Immature natural killer cell (primary cell): ENCODE measurements at regions not wholly inside any gene's neighbourhood (a gene's known extent, or its start where the extent isn't known, plus 50 kb on each side); places are given as distances from the start of the nearest gene placed in this dataset.

ENCODE experiments used
- DNase-seq, 3 donors: peaks; one replicate each; pipeline ENCODE4 v3.0.0; 2022; ENCODE audit warnings: mixed read lengths in 1 of 3
- H3K27ac Mint-ChIP-seq, 6 donors: one replicate each; pipeline ENCODE4 v1.8.0; 2020; ENCODE audit warnings: mixed read lengths in 6 of 6, mild to moderate bottlenecking in 5 of 6, inconsistent platforms in 4 of 6, moderate library complexity in 3 of 6
- H3K27me3 Mint-ChIP-seq, 3 donors: one replicate each; pipeline ENCODE4 v1.8.0; 2020 to 2021; ENCODE audit warnings: low read depth in 3 of 3, mild to moderate bottlenecking in 3 of 3, mixed read lengths in 3 of 3, moderate library complexity in 3 of 3, inconsistent platforms in 1 of 3
- H3K36me3 Mint-ChIP-seq, 3 donors: one replicate each; pipeline ENCODE4 v1.8.0; 2020; ENCODE audit warnings: mixed read lengths in 3 of 3, inconsistent platforms in 2 of 3, mild to moderate bottlenecking in 2 of 3
- H3K4me1 Mint-ChIP-seq, 2 donors: one replicate each; pipeline ENCODE4 v1.8.0; 2020; ENCODE audit warnings: inconsistent platforms in 2 of 2, mild to moderate bottlenecking in 2 of 2, mixed read lengths in 2 of 2, moderate library complexity in 1 of 2
- H3K4me3 Mint-ChIP-seq, 5 donors: one replicate each; pipeline ENCODE4 v1.8.0; 2020; ENCODE audit warnings: mild to moderate bottlenecking in 5 of 5, mixed read lengths in 5 of 5, inconsistent platforms in 3 of 5, moderate library complexity in 3 of 5
- H3K9me3 Mint-ChIP-seq, 6 donors: one replicate each; pipeline ENCODE4 v1.8.0; 2020; ENCODE audit warnings: mild to moderate bottlenecking in 6 of 6, mixed read lengths in 6 of 6, inconsistent platforms in 4 of 6, moderate library complexity in 3 of 6

DNA sequence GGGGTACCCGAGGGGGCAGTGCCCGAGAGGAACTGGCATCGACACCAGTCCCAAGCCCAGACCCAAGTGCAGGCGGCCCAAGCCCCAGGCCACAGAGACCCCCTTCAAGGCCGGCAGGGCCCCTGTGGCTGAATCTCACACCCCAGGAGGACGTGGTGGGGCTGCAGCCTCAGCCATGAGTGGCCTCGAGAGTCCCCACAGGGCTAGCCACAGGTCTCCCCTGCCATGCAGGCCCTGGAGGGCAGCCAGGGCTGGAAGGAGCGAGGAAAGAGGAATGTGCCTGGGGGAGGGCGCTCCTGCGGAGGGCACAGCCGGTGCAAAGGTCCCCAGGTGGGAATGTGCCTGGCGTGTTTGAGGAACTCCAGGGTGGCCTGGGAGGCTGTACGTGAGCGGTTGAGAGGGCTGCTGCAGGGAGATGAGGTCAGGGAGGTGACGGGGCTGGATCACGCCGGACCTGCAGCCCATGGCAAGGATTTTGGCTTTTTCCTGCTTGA, 86.1 kb downstream of the NCOR2 start:
- Mint-ChIP-seq H3K4me3 (peak overlapping the region in 2 of 5 donors; percentile 4 to 14), H3K4me1 (peaks cover 31 to 34% of the 10 kb centered on the region in 2 donors), H3K9me3 (no peaks in the 10 kb centered on the region), H3K27me3 (peaks cover 0 to 5% (median 2%) of the 10 kb centered on the region in 3 donors), H3K36me3 (peaks cover 13 to 36% (median 27%) of the 10 kb centered on the region in 3 donors), H3K27ac (peak overlapping the region in 3 of 6 donors; percentile 0 to 66 (median 60))
- DNase-seq = no peak

DNA sequence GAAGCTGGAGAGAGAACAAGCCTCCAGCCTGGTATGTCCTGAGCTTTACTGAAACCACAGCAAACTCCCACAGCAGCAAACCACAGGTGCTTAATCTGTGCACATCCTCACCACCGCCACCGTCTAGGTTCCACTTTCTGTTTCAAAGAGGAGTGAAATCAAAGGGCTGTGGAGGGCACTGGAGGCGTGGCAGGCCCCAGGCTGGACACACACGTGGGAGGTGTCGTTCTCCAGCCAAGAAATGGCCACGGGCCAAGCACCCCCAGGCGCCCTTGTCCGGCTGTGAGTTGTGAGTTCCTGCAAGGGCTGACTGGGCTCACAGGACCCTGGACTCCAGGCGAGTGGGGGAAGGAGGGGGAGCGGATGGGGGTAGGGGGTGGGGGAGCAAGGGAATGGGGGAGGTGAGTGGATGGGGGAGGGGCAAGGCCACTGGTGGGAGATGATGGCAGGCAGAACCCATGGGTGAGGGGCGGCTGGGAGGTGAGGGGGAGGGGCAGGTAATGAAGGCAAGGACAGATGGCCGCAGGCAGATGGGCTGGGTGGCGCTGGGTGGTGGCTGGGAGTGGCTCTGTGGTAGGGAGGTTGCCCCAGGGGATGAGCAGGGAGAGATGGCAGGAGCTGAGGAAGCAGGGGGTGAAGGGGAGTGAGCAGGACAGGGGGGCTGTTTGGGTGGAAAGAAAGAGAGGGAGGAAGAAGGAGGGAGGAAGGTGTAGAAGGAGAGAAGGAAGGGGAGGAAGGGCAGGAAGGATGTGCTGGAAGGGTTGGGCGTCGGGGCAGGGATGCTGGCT, 86.7 kb downstream of the NCOR2 start:
- peaks cover 31 to 34% of the 10 kb centered on the region in 2 donors for H3K4me1 Mint-ChIP-seq
- peak overlapping the region; percentile 42 to 61 (median 48) for H3K4me3 Mint-ChIP-seq
- peaks cover 13 to 38% (median 30%) of the 10 kb centered on the region in 3 donors for H3K36me3 Mint-ChIP-seq
- peaks cover 0 to 5% (median 2%) of the 10 kb centered on the region in 3 donors for H3K27me3 Mint-ChIP-seq
- H3K27ac Mint-ChIP-seq = peak overlapping the region in 4 of 6 donors; percentile 53 to 78 (median 64)
- peak; percentile 65 to 73 (median 71) for DNase-seq
- H3K9me3 Mint-ChIP-seq = no peaks in the 10 kb centered on the region

DNA sequence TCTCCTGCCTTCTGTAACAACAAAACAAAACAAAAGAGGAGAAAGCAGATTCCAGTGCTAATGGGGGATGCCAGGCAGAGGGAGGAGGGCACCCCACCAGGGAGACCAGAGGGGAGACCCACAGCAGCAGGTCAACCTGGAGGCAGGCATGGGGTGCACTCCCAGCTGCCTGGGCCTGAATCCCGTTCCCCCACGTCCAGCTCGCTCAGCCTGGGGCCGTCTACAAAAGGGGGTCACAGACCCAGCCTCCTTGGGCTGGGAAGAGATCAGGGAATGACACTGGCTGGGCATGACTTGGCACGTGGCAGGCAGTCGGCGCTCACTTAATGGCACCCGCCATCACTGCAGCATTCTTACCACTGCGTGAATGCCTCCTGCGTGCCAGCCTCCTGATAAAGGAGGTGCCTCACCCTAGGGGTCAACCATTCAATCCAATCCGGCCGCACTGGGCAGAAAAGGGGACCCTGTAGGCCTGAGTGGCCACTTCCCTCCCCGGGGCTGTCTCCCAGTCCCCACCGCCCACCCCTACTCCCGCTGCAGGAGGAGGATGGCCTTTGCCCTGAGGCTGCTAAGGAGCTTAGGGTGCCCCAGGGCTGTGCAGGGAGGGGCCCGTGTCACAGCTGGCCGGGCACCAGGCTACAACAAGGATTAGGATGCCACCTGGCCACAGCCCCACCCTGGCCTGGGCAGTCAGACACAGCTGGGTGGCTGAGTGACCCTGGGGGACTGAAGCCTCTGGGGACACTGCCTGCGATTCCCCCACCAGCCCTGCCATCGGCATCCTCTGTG, 87.5 kb downstream of the NCOR2 start:
- H3K9me3 Mint-ChIP-seq = no peaks in the 10 kb centered on the region
- H3K27ac Mint-ChIP-seq = peak overlapping the region in 4 of 6 donors; percentile 53 to 78 (median 66)
- peak overlapping the region; percentile 25 to 61 (median 48) for H3K4me3 Mint-ChIP-seq
- peaks cover 29 to 34% of the 10 kb centered on the region in 2 donors for H3K4me1 Mint-ChIP-seq
- no peak for DNase-seq
- H3K27me3 Mint-ChIP-seq = peaks cover 0 to 5% (median 2%) of the 10 kb centered on the region in 3 donors
- H3K36me3 Mint-ChIP-seq = peaks cover 13 to 38% (median 26%) of the 10 kb centered on the region in 3 donors

DNA sequence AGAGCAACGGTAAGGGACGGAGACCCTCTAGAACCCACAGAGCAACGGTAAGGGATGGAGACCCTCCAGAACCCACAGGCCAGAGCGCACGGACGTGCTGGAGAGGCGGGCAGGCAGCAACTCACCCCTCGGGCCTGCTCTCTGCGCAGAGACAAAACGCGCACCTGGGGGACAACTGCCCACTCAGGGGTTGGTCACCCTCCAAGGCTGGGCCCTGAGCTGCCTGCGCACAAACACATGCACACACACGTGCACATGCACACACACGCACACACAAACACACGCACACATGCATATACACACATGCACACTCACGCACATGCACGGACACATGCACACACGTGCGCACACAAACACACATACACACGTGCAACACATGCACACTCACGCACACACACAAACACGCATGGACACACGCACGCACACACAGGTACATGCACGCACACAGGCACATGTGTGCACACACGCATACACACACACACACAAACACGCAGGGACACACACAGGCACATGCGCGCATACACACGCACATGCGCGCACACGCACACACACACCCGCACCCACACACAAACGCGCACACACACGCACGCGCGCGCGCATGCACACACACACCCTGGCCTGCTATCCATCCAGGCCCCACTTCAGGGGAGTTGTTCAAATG, 88.3 kb downstream of the NCOR2 start:
- Mint-ChIP-seq H3K9me3 (no peaks in the 10 kb centered on the region), H3K27me3 (peaks cover 0 to 6% (median 5%) of the 10 kb centered on the region in 3 donors), H3K4me1 (peaks cover 29 to 31% of the 10 kb centered on the region in 2 donors), H3K4me3 (no peak overlapping the region), H3K36me3 (peaks cover 17 to 39% (median 30%) of the 10 kb centered on the region in 3 donors), H3K27ac (peak overlapping the region in 3 of 6 donors; percentile 6 to 76 (median 54))
- no peak for DNase-seq

DNA sequence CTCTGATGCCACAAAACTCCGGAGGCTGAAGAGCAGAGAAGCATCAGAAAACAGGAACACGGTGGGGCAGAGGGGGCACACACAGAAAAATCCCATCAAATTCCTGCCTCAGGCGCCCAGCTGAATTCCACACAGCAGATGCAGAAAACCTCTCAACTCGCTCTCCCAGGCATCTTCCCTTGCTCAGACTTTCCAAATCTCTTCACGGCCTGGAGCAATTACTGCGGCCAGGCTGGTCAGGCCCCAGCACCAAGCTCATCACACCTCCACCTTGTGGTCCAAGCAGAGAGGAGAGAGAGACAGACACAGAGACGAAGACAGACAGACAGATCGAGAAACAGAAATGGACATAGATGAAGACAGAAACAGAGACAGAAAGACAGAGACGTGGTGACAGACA, 89.0 kb downstream of the NCOR2 start:
- Mint-ChIP-seq H3K4me1 (peaks cover 29% of the 10 kb centered on the region in 2 donors), H3K27ac (peak overlapping the region in 2 of 6 donors; percentile 29 to 53), H3K9me3 (peaks cover 0 to 2% (median 0%) of the 10 kb centered on the region in 6 donors), H3K36me3 (peaks cover 24 to 43% (median 37%) of the 10 kb centered on the region in 3 donors), H3K4me3 (no peak overlapping the region), H3K27me3 (peaks cover 0 to 7% (median 6%) of the 10 kb centered on the region in 3 donors)
- DNase-seq = no peak

DNA sequence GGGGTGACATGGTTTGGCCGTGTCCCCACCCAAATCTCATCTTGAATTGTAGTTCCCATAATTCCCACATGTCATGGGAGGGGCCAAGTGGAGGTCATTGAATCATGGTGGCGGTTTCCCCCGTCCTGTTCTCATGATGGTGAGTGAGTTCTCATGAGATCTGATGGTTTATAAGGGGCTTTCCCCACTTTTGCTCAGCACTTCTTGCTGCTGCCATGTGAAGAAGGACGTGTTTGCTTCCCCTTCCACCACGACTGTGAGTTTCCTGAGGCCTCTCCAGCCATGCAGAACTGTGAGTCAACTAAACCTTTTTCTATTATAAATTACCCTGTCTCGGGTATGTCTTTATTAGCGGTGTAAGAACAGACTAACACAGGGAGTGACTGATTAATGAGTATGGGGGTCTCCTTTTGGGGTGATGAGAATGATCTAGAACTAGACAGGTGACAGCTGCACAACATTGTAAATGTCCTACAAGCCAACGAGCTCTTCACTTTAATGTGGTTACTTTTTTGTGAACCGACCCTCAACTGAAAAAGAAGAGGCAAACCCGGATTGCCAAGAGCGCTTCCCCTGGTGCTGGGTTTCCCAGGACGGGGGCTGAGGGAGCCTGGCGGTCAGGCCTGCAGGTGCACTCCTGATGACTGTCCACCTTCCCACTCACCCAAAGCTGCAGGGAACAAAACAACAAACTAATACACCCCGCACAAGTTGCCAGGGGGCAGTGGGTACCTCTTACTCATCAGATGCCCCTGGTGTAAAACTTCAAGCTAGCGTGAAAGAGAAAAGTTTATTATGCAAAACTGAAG, 90.1 kb downstream of the NCOR2 start:
- peaks cover 28 to 29% of the 10 kb centered on the region in 2 donors for H3K4me1 Mint-ChIP-seq
- H3K27me3 Mint-ChIP-seq = peaks cover 0 to 7% (median 6%) of the 10 kb centered on the region in 3 donors
- H3K4me3 Mint-ChIP-seq = no peak overlapping the region
- peaks cover 0 to 2% (median 0%) of the 10 kb centered on the region in 6 donors for H3K9me3 Mint-ChIP-seq
- no peak overlapping the region for H3K27ac Mint-ChIP-seq
- peaks cover 31 to 53% (median 41%) of the 10 kb centered on the region in 3 donors for H3K36me3 Mint-ChIP-seq
- DNase-seq = no peak

DNA sequence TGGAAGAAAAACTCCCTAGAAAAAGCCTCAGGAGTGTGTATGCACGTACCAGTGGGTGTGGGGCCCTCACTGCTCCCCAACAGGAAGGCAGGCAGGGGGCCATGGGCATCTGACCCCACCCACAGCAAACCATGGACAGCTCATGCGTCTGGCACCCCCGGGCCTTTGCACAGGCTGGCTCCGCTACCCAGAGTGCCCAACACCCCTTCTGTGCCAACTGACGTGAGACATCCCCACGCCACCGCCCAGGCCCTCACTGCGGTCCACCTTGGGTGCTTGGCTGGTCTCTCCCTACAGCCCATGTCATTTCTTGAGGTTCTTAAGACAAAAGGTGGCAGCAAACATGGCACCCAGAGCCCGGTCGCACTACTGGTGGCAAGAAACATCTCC, 91.4 kb downstream of the NCOR2 start:
- H3K4me1 Mint-ChIP-seq = peaks cover 18 to 22% of the 10 kb centered on the region in 2 donors
- H3K36me3 Mint-ChIP-seq = peaks cover 32 to 55% (median 43%) of the 10 kb centered on the region in 3 donors
- no peak overlapping the region for H3K27ac Mint-ChIP-seq
- peaks cover 0 to 2% (median 0%) of the 10 kb centered on the region in 6 donors for H3K9me3 Mint-ChIP-seq
- DNase-seq = no peak
- H3K4me3 Mint-ChIP-seq = no peak overlapping the region
- peaks cover 0 to 9% (median 7%) of the 10 kb centered on the region in 3 donors for H3K27me3 Mint-ChIP-seq

DNA sequence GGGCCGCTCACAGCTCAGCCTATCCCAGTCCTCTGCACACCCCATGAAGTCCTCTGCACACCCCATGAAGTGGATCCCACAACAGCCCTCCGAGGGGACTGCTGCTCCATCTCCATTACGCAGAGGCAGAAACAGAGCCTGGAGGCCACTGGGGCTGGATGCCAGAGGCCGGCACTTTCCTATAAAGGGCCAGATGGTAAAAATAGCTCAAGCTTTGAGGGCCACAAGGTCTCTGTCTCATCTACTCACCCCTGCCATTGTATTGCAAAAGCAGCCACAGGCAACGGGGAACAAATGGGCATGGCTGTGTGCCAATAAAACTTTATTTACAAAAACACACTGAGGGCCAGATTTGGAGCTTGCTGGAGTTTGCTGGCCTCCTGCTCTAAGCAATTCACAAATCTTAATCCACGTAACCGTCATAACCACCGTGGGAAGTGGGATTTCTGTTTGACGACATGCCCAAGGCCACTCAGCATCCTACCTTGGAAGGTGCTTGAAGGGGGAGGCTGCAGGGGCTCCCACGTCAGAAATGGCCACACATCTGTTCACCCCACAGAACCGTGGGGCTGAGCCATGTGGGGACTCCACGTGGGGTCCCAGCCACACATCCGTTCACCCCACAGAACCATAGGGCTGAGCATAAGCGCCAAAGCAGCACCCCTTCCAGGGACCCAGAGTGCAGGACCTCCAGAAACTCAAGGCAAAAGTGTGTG, 92.0 kb downstream of the NCOR2 start:
- Mint-ChIP-seq H3K36me3 (peaks cover 32 to 56% (median 45%) of the 10 kb centered on the region in 3 donors), H3K4me3 (no peak overlapping the region), H3K9me3 (peaks cover 0 to 2% (median 0%) of the 10 kb centered on the region in 6 donors)

DNA sequence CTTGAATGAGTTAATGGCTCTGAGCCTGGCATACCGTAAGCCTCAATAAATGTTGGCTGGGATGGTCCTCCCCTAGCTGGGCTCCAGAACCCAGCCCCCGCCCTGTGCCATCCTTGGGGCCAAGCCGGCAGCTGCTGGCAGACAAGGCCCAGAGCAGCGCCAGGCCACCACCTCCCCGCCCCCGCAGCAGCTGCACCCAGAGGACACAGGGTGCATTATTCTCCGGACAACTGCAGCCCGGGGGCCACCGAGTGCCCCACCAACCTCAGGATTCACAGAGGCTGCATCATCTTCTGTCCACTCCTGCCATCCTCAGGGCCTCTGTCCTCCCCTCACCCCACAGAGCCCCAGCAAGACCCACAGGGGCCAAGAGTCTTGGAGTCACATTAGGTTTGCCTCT, 92.7 kb downstream of the NCOR2 start:
- peaks cover 32 to 60% (median 49%) of the 10 kb centered on the region in 3 donors for H3K36me3 Mint-ChIP-seq
- H3K9me3 Mint-ChIP-seq = peaks cover 0 to 2% (median 0%) of the 10 kb centered on the region in 6 donors
- peaks cover 15% of the 10 kb centered on the region in 2 donors for H3K4me1 Mint-ChIP-seq
- no peak overlapping the region for H3K4me3 Mint-ChIP-seq
- DNase-seq = no peak
- H3K27me3 Mint-ChIP-seq = peaks cover 0 to 7% (median 6%) of the 10 kb centered on the region in 3 donors
- no peak overlapping the region for H3K27ac Mint-ChIP-seq

More for the DNA sequence above, 92.0 kb downstream of the NCOR2 start:
- no peak for DNase-seq
- H3K27ac Mint-ChIP-seq = no peak overlapping the region
- H3K27me3 Mint-ChIP-seq = peaks cover 0 to 9% (median 7%) of the 10 kb centered on the region in 3 donors
- peaks cover 14 to 20% of the 10 kb centered on the region in 2 donors for H3K4me1 Mint-ChIP-seq

DNA sequence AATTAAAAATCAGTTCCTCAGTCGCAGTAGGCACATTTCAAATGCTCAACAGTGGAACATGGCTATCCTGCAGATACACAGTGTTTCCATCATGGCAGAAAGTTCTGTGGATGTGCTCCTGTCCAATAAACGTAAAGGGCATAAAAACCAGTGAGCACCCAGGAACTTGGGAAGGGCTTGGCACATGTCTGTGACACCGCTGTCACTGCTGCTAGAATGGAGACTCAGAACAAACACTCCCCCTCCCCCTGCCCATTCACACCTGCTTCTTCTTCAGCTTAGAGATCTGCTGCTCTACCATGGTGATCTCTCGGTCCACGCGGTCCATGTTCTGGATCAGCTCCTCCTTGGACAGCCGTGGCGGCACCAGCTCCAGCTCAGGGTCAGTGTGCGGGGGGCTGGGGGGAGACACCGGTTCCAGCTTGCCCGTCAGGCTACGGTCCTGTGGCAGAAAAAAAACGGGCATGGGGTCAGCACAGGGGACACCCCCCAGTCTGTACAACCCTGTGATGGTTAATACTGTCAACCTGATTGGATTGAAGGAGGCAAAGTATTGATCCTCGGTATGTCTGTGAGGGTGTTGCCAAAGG, 94.6 kb downstream of the NCOR2 start:
- no peak for DNase-seq
- H3K4me1 Mint-ChIP-seq = peaks cover 6 to 8% of the 10 kb centered on the region in 2 donors
- H3K4me3 Mint-ChIP-seq = no peak overlapping the region
- peaks cover 27 to 53% (median 52%) of the 10 kb centered on the region in 3 donors for H3K36me3 Mint-ChIP-seq
- no peak overlapping the region for H3K27ac Mint-ChIP-seq
- peaks cover 0 to 7% (median 0%) of the 10 kb centered on the region in 6 donors for H3K9me3 Mint-ChIP-seq
- H3K27me3 Mint-ChIP-seq = peaks cover 5 to 7% (median 6%) of the 10 kb centered on the region in 3 donors

DNA sequence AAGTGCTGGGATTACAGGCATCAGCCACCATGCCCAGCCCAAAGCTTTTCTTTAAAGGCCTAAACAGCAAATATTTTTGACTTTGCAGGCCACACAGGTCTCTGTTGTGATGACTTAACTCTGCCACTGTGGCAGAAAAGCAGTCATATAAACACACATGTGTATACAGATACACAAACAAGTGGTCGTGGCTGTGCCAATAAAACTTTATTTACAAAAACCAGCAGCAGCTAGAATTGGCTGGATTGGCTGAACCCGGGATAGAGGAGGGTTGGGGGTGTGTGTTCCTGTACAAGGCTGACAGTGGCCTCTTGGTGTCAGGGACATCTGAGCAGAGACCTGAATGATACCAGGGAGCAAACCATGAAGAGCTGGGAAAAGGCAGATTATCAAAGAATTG, 95.6 kb downstream of the NCOR2 start:
- peak overlapping the region in 1 of 6 donors; percentile 55 for H3K27ac Mint-ChIP-seq
- peaks cover 5 to 9% (median 7%) of the 10 kb centered on the region in 3 donors for H3K27me3 Mint-ChIP-seq
- H3K4me1 Mint-ChIP-seq = peaks cover 9 to 17% of the 10 kb centered on the region in 2 donors
- peaks cover 23 to 48% (median 46%) of the 10 kb centered on the region in 3 donors for H3K36me3 Mint-ChIP-seq
- no peak for DNase-seq
- no peak overlapping the region for H3K4me3 Mint-ChIP-seq
- peaks cover 0 to 7% (median 0%) of the 10 kb centered on the region in 6 donors for H3K9me3 Mint-ChIP-seq
